ENCODE measurements at regions not wholly inside any gene's neighbourhood (a gene's known extent, or its start where the extent isn't known, plus 50 kb on each side); places are given as distances from the start of the nearest gene placed in this dataset.

GRCh38 chr6:80468398-80468797 is 361.9 kb downstream of the BCKDHB start:
- DNase-seq (ENCODE audit: low spot score) (no peak), FAIRE-seq (no peak)

- FAIRE-seq: no peak
- no peak for DNase-seq (ENCODE audit: low spot score)
These were observed 360.9 kb downstream of the BCKDHB start for GRCh38 chr6:80467408-80467807.

GRCh38 chr6:80466981-80467380 is 360.5 kb downstream of the BCKDHB start:
- DNase-seq (ENCODE audit: low spot score): no peak
- no peak for FAIRE-seq

GRCh38 chr6:80465513-80465912 is 359.0 kb downstream of the BCKDHB start:
- DNase-seq (ENCODE audit: low spot score): no peak
- no peak for FAIRE-seq

- FAIRE-seq (no peak), DNase-seq (ENCODE audit: low spot score) (no peak)
These were observed 358.4 kb downstream of the BCKDHB start for GRCh38 chr6:80464901-80465300.

- DNase-seq (ENCODE audit: low spot score): no peak
- FAIRE-seq: no peak
These were observed 356.7 kb downstream of the BCKDHB start for GRCh38 chr6:80463197-80463596.

- DNase-seq (ENCODE audit: low spot score): no peak
- no peak for FAIRE-seq
These were observed 353.9 kb downstream of the BCKDHB start for GRCh38 chr6:80460257-80460865.

- peak; percentile 91 for FAIRE-seq
- peak; percentile 86 for DNase-seq (ENCODE audit: low spot score)
These were observed 351.0 kb downstream of the BCKDHB start for GRCh38 chr6:80457439-80457933.

GRCh38 chr6:80456724-80457438 is 350.4 kb downstream of the BCKDHB start:
- DNase-seq (ENCODE audit: low spot score) (no peak), FAIRE-seq (no peak)

GRCh38 chr6:80454661-80455365 is 348.3 kb downstream of the BCKDHB start:
- FAIRE-seq (no peak), DNase-seq (ENCODE audit: low spot score) (peak; percentile 19)

GRCh38 chr6:80454197-80454596 is 347.7 kb downstream of the BCKDHB start:
- FAIRE-seq (peak; percentile 98), DNase-seq (ENCODE audit: low spot score) (peak; percentile 95)

- DNase-seq (ENCODE audit: low spot score): no peak
- FAIRE-seq: no peak
These were observed 343.3 kb downstream of the BCKDHB start for GRCh38 chr6:80449726-80450125.

- FAIRE-seq (no peak), DNase-seq (ENCODE audit: low spot score) (peak; percentile 23)
These were observed 340.1 kb downstream of the BCKDHB start for GRCh38 chr6:80446454-80447045.

GRCh38 chr6:80445751-80446150 is 339.3 kb downstream of the BCKDHB start:
- DNase-seq (ENCODE audit: low spot score) (no peak), FAIRE-seq (no peak)

- FAIRE-seq (no peak), DNase-seq (ENCODE audit: low spot score) (no peak)
These were observed 335.9 kb downstream of the BCKDHB start for GRCh38 chr6:80442366-80442765.

- DNase-seq (ENCODE audit: low spot score) (no peak), FAIRE-seq (no peak)
These were observed 334.7 kb downstream of the BCKDHB start for GRCh38 chr6:80441131-80441530.

GRCh38 chr6:80440496-80441115 is 334.1 kb downstream of the BCKDHB start:
- no peak for FAIRE-seq

GRCh38 chr6:80439721-80440470 is 333.4 kb downstream of the BCKDHB start:
- DNase-seq (ENCODE audit: low spot score): no peak
- no peak for FAIRE-seq

More at GRCh38 chr6:80440496-80441115, 334.1 kb downstream of the BCKDHB start:
- DNase-seq (ENCODE audit: low spot score): no peak

- DNase-seq (ENCODE audit: low spot score) (peak; percentile 26), FAIRE-seq (no peak)
These were observed 332.3 kb downstream of the BCKDHB start for GRCh38 chr6:80438772-80439171.

GRCh38 chr6:80437801-80438200 is 331.3 kb downstream of the BCKDHB start:
- DNase-seq (ENCODE audit: low spot score) (no peak), FAIRE-seq (no peak)

GRCh38 chr6:80437221-80437620 is 330.8 kb downstream of the BCKDHB start:
- DNase-seq (ENCODE audit: low spot score) (no peak), FAIRE-seq (no peak)

Data from RCC 7860 (cell line).